CD4-positive, alpha-beta T cell treated with Interferon alpha-2 for 1 hour (primary cell): ENCODE measurements at regions not wholly inside any gene's neighbourhood (a gene's known extent, or its start where the extent isn't known, plus 50 kb on each side); places are given as distances from the start of the nearest gene placed in this dataset.

Experiments
- DNase-seq, 2 donors: peaks; one replicate each; pipeline ENCODE4 v3.0.0-alpha.2; 2020 to 2022

- no peak for DNase-seq
Measured at GRCh38 chr1:25074351-25075227, 144.5 kb upstream of the RUNX3 start.

GRCh38 chr1:25073640-25074270 is 143.7 kb upstream of the RUNX3 start:
- no peak for DNase-seq

- DNase-seq, result no peak
Measured at GRCh38 chr1:25072461-25072860, 142.4 kb upstream of the RUNX3 start.

GRCh38 chr1:25068829-25069228 is 138.8 kb upstream of the RUNX3 start:
- peak in 1 of 2 donors; percentile 25 for DNase-seq

GRCh38 chr1:25068316-25068715 is 138.2 kb upstream of the RUNX3 start:
- DNase-seq, result no peak

- DNase-seq, result no peak
Measured at GRCh38 chr1:25067518-25068251, 137.6 kb upstream of the RUNX3 start.

GRCh38 chr1:25066731-25067517 is 136.8 kb upstream of the RUNX3 start:
- DNase-seq, result no peak

- DNase-seq, result peak in 1 of 2 donors; percentile 6
Measured at GRCh38 chr1:25066256-25066655, 136.2 kb upstream of the RUNX3 start.

GRCh38 chr1:25065795-25066238 is 135.7 kb upstream of the RUNX3 start:
- peak; percentile 68 to 76 for DNase-seq

- no peak for DNase-seq
Measured at GRCh38 chr1:25065321-25065721, 135.2 kb upstream of the RUNX3 start.

- peak; percentile 20 to 62 for DNase-seq
Measured at GRCh38 chr1:25064465-25065240, 134.6 kb upstream of the RUNX3 start.

- no peak for DNase-seq
Measured at GRCh38 chr1:25063591-25064416, 133.7 kb upstream of the RUNX3 start.

GRCh38 chr1:25062621-25063255 is 132.7 kb upstream of the RUNX3 start:
- no peak for DNase-seq

GRCh38 chr1:25061261-25061995 is 131.4 kb upstream of the RUNX3 start:
- no peak for DNase-seq

GRCh38 chr1:25057188-25057587 is 127.1 kb upstream of the RUNX3 start:
- DNase-seq, result no peak

GRCh38 chr1:25056536-25056935 is 126.5 kb upstream of the RUNX3 start:
- no peak for DNase-seq

- no peak for DNase-seq
Measured at GRCh38 chr1:25055961-25056360, 125.9 kb upstream of the RUNX3 start.

- no peak for DNase-seq
Measured at GRCh38 chr1:25055324-25055780, 125.3 kb upstream of the RUNX3 start.

- no peak for DNase-seq
Measured at GRCh38 chr1:25054526-25055323, 124.6 kb upstream of the RUNX3 start.
